OCI-LY1 (cell line): ENCODE measurements at regions not wholly inside any gene's neighbourhood (a gene's known extent, or its start where the extent isn't known, plus 50 kb on each side); places are given as distances from the start of the nearest gene placed in this dataset.

ENCODE experiments used
- CTCF ChIP-seq: fragments of 200-600 bp; sonication (generic), shearing (Covaris generic); IDR thresholded peaks from 2 replicates; pipeline ENCODE4 v1.5.1; 2017; ENCODE audit warnings: mild to moderate bottlenecking, antibody characterized with exemption, low read length, moderate library complexity, mixed read lengths
- EZH2 ChIP-seq: fragments of 200-600 bp; sonication (generic), shearing (Covaris generic); IDR thresholded peaks from 2 replicates; pipeline ENCODE4 v1.8.0; 2017; ENCODE audit warnings: borderline replicate concordance, mixed run types, mild to moderate bottlenecking, antibody characterized with exemption, low read length, moderate library complexity, mixed read lengths

GRCh38 chr6:150539111-150539510 lies 60.6 kb upstream of the PLEKHG1 start:
- TF ChIP-seq CTCF: no peak
- TF ChIP-seq EZH2: no peak
